ENCODE measurements at regions not wholly inside any gene's neighbourhood (a gene's known extent, or its start where the extent isn't known, plus 50 kb on each side); places are given as distances from the start of the nearest gene placed in this dataset.

DNA sequence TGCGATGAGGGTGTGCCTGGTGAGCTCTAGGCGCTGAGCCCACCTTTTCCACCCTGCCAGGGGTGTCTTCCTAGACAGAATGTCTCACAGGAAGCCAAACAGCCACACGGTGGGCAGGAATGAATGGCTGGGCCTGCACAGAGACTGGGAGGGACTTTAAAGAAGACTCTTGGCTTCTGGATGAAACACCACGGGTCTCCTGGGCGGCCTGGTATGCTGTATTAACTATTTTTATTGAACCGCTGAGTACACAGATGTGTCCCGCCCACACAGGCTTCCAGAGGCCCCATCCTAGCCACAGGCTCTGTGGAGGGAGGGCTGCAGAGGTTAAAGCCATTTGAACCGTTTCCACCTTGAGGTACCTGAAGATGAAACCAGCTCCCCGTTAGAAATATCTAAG is 115.2 kb upstream of the CXCL14 start:
- TF ChIP-seq, protein P1, sequence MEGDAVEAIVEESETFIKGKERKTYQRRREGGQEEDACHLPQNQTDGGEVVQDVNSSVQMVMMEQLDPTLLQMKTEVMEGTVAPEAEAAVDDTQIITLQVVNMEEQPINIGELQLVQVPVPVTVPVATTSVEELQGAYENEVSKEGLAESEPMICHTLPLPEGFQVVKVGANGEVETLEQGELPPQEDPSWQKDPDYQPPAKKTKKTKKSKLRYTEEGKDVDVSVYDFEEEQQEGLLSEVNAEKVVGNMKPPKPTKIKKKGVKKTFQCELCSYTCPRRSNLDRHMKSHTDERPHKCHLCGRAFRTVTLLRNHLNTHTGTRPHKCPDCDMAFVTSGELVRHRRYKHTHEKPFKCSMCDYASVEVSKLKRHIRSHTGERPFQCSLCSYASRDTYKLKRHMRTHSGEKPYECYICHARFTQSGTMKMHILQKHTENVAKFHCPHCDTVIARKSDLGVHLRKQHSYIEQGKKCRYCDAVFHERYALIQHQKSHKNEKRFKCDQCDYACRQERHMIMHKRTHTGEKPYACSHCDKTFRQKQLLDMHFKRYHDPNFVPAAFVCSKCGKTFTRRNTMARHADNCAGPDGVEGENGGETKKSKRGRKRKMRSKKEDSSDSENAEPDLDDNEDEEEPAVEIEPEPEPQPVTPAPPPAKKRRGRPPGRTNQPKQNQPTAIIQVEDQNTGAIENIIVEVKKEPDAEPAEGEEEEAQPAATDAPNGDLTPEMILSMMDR (IDR thresholded peaks at IDR 0.05; ENCODE audit: low read depth, low read length, missing input control) = no peak
- no peak for TF ChIP-seq GABPA (IDR thresholded peaks at IDR 0.05 in 1 of 2, conservative IDR thresholded peaks at IDR 0.05 in 1 of 2)
- TF ChIP-seq, protein P2, sequence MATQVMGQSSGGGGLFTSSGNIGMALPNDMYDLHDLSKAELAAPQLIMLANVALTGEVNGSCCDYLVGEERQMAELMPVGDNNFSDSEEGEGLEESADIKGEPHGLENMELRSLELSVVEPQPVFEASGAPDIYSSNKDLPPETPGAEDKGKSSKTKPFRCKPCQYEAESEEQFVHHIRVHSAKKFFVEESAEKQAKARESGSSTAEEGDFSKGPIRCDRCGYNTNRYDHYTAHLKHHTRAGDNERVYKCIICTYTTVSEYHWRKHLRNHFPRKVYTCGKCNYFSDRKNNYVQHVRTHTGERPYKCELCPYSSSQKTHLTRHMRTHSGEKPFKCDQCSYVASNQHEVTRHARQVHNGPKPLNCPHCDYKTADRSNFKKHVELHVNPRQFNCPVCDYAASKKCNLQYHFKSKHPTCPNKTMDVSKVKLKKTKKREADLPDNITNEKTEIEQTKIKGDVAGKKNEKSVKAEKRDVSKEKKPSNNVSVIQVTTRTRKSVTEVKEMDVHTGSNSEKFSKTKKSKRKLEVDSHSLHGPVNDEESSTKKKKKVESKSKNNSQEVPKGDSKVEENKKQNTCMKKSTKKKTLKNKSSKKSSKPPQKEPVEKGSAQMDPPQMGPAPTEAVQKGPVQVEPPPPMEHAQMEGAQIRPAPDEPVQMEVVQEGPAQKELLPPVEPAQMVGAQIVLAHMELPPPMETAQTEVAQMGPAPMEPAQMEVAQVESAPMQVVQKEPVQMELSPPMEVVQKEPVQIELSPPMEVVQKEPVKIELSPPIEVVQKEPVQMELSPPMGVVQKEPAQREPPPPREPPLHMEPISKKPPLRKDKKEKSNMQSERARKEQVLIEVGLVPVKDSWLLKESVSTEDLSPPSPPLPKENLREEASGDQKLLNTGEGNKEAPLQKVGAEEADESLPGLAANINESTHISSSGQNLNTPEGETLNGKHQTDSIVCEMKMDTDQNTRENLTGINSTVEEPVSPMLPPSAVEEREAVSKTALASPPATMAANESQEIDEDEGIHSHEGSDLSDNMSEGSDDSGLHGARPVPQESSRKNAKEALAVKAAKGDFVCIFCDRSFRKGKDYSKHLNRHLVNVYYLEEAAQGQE (IDR thresholded peaks at IDR 0.05) = no peak
- TF ChIP-seq TAF1 (conservative IDR thresholded peaks at IDR 0.05) = no peak
- TF ChIP-seq, protein P3, sequence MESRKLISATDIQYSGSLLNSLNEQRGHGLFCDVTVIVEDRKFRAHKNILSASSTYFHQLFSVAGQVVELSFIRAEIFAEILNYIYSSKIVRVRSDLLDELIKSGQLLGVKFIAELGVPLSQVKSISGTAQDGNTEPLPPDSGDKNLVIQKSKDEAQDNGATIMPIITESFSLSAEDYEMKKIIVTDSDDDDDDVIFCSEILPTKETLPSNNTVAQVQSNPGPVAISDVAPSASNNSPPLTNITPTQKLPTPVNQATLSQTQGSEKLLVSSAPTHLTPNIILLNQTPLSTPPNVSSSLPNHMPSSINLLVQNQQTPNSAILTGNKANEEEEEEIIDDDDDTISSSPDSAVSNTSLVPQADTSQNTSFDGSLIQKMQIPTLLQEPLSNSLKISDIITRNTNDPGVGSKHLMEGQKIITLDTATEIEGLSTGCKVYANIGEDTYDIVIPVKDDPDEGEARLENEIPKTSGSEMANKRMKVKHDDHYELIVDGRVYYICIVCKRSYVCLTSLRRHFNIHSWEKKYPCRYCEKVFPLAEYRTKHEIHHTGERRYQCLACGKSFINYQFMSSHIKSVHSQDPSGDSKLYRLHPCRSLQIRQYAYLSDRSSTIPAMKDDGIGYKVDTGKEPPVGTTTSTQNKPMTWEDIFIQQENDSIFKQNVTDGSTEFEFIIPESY (IDR thresholded peaks at IDR 0.05) = no peak
- no peak for TF ChIP-seq RAD21 (IDR thresholded peaks at IDR 0.05)
- TF ChIP-seq YY1 (IDR thresholded peaks at IDR 0.05) = no peak

Measured in liver (tissue), 3 donors.